H9 (cell line): ENCODE measurements at regions not wholly inside any gene's neighbourhood (a gene's known extent, or its start where the extent isn't known, plus 50 kb on each side); places are given as distances from the start of the nearest gene placed in this dataset.

ENCODE experiments used
- DNase-seq: peaks from one replicate; pipeline ENCODE4 v3.0.0-alpha.2; 2017
- H2AFZ ChIP-seq: one replicate; pipeline ENCODE4 v1.6.1; 2013; ENCODE audit warnings: mild to moderate bottlenecking, low read length, control low read depth, moderate library complexity
- H2AK5ac ChIP-seq: 2 replicates; pipeline ENCODE4 v1.6.1; 2013; ENCODE audit warnings: low read length, control low read depth, mixed read lengths; ENCODE audit not compliant: insufficient read length
- H2BK120ac ChIP-seq: one replicate; pipeline ENCODE4 v1.6.1; 2013; ENCODE audit warnings: low read depth, mild to moderate bottlenecking, low read length, control low read depth, inconsistent platforms; ENCODE audit not compliant: poor library complexity, severe bottlenecking
- H2BK12ac ChIP-seq: 2 replicates; pipeline ENCODE4 v1.6.1; 2013; ENCODE audit warnings: low read length, control low read depth, mixed read lengths, low read depth; ENCODE audit not compliant: insufficient read length
- H2BK15ac ChIP-seq: 2 replicates; pipeline ENCODE4 v1.6.1; 2013; ENCODE audit warnings: low read depth, low read length, control low read depth
- H2BK20ac ChIP-seq: one replicate; pipeline ENCODE4 v1.6.1; 2013; ENCODE audit warnings: low read depth, mild to moderate bottlenecking, low read length, control low read depth, inconsistent platforms; ENCODE audit not compliant: poor library complexity, severe bottlenecking
- H2BK5ac ChIP-seq: 2 replicates; pipeline ENCODE4 v1.6.1; 2013; ENCODE audit warnings: low read length, control low read depth, mixed read lengths; ENCODE audit not compliant: insufficient read length
- H3K14ac ChIP-seq: 2 replicates; pipeline ENCODE4 v1.6.1; 2013; ENCODE audit warnings: low read length, control low read depth; ENCODE audit not compliant: insufficient read depth
- H3K18ac ChIP-seq: 2 replicates; pipeline ENCODE4 v1.6.1; 2013; ENCODE audit warnings: low read depth, mild to moderate bottlenecking, mixed read lengths, low read length, control low read depth; ENCODE audit not compliant: insufficient read length
- H3K23ac ChIP-seq: 2 replicates; pipeline ENCODE4 v1.6.1; 2013; ENCODE audit warnings: low read length, control low read depth, mixed read lengths, low read depth; ENCODE audit not compliant: insufficient read length
- H3K23me2 ChIP-seq: 2 replicates; pipeline ENCODE4 v1.6.1; 2013; ENCODE audit warnings: low read depth, mild to moderate bottlenecking, mixed read lengths, low read length, control low read depth; ENCODE audit not compliant: insufficient read length, poor library complexity, severe bottlenecking
- H3K27ac ChIP-seq: 2 replicates; pipeline ENCODE4 v1.5.1; 2013; ENCODE audit warnings: low read length, control low read depth, mixed read lengths, low read depth; ENCODE audit not compliant: insufficient read length
- H3K27me3 ChIP-seq: 2 replicates; pipeline ENCODE4 v1.6.1; 2013; ENCODE audit warnings: low read length, control low read depth, inconsistent platforms; ENCODE audit not compliant: insufficient read depth
- H3K4ac ChIP-seq: 2 replicates; pipeline ENCODE4 v1.6.1; 2013; ENCODE audit warnings: low read depth, mild to moderate bottlenecking, control low read depth, inconsistent platforms, low read length, moderate library complexity
- H3K4me1 ChIP-seq: 2 replicates; pipeline ENCODE4 v1.6.1; 2013; ENCODE audit warnings: low read length, control low read depth, inconsistent platforms; ENCODE audit not compliant: insufficient read depth
- H3K4me2 ChIP-seq: 2 replicates; pipeline ENCODE4 v1.6.1; 2013; ENCODE audit warnings: low read length, control low read depth, mixed read lengths; ENCODE audit not compliant: insufficient read length, insufficient read depth
- H3K56ac ChIP-seq: 2 replicates; pipeline ENCODE4 v1.6.1; 2013; ENCODE audit warnings: low read depth, mild to moderate bottlenecking, mixed read lengths, low read length, control low read depth; ENCODE audit not compliant: insufficient read length
- H3K79me1 ChIP-seq: 2 replicates; pipeline ENCODE4 v1.6.1; 2013; ENCODE audit warnings: low read depth, mild to moderate bottlenecking, moderate library complexity, low read length, control low read depth, inconsistent platforms; ENCODE audit not compliant: insufficient read depth, poor library complexity, severe bottlenecking
- H3K79me2 ChIP-seq: 2 replicates; pipeline ENCODE4 v1.6.1; 2013; ENCODE audit warnings: low read length, control low read depth, inconsistent platforms; ENCODE audit not compliant: insufficient read depth
- H3K9ac ChIP-seq: 2 replicates; pipeline ENCODE4 v1.6.1; 2013; ENCODE audit warnings: low read length, control low read depth, mixed read lengths; ENCODE audit not compliant: insufficient read length; ENCODE audit errors: extremely low read depth
- H3K9me3 ChIP-seq: one replicate; pipeline ENCODE4 v1.6.1; 2013; ENCODE audit warnings: low read depth, low read length, inconsistent platforms; ENCODE audit not compliant: control insufficient read depth
- H3T11ph ChIP-seq: one replicate; pipeline ENCODE4 v1.6.1; 2013; ENCODE audit warnings: mild to moderate bottlenecking, low read length, control low read depth, inconsistent platforms
- H4K20me1 ChIP-seq: one replicate; pipeline ENCODE4 v1.6.1; 2013; ENCODE audit not compliant: control insufficient read depth, insufficient read length, insufficient read depth
- H4K5ac ChIP-seq: 2 replicates; pipeline ENCODE4 v1.6.1; 2013; ENCODE audit warnings: low read depth, mild to moderate bottlenecking, mixed read lengths, low read length, control low read depth; ENCODE audit not compliant: insufficient read length
- H4K8ac ChIP-seq: replicated peaks from 2 replicates; pipeline ENCODE4 v1.6.1; 2013; ENCODE audit warnings: low read length, control low read depth, mixed read lengths, low read depth; ENCODE audit not compliant: insufficient read length
- H4K91ac ChIP-seq: 2 replicates; pipeline ENCODE4 v1.6.1; 2013; ENCODE audit warnings: low read depth, mild to moderate bottlenecking, moderate library complexity, mixed read lengths, low read length, control low read depth; ENCODE audit not compliant: insufficient read length
- H3K27ac Mint-ChIP-seq, 3 experiments: 2 replicates in 2 of 3; 3 replicates in 1 of 3; pipeline ENCODE4 v1.8.0; 2020 to 2021; ENCODE audit warnings: mixed read lengths in 3 of 3, mild to moderate bottlenecking in 1 of 3, moderate library complexity in 1 of 3
- H3K27me3 Mint-ChIP-seq: 2 replicates; pipeline ENCODE4 v1.8.0; 2021; ENCODE audit warnings: low read depth, mild to moderate bottlenecking, moderate library complexity, mixed read lengths
- H3K36me3 Mint-ChIP-seq, 3 experiments: 2 replicates in 2 of 3; 3 replicates in 1 of 3; pipeline ENCODE4 v1.8.0; 2020 to 2021; ENCODE audit warnings: low read depth in 3 of 3, mixed read lengths in 3 of 3; ENCODE audit not compliant: insufficient read depth in 1 of 3
- H3K4me1 Mint-ChIP-seq, 2 experiments: 2 replicates each; pipeline ENCODE4 v1.8.0; 2020; ENCODE audit warnings: mixed read lengths in 2 of 2
- H3K4me3 Mint-ChIP-seq, 2 experiments: 2 replicates in 1 of 2; 3 replicates in 1 of 2; pipeline ENCODE4 v1.8.0; 2020 to 2021; ENCODE audit warnings: mild to moderate bottlenecking in 2 of 2, mixed read lengths in 2 of 2, moderate library complexity in 1 of 2
- H3K9me3 Mint-ChIP-seq, 2 experiments: 2 replicates in 1 of 2; 3 replicates in 1 of 2; pipeline ENCODE4 v1.8.0; 2020; ENCODE audit warnings: mild to moderate bottlenecking in 2 of 2, mixed read lengths in 2 of 2, moderate library complexity in 1 of 2
- CTCF ChIP-seq: fragments of 200-600 bp; sonication (generic); conservative IDR thresholded peaks from 3 replicates; pipeline ENCODE4 v1.8.0; 2021; ENCODE audit warnings: antibody characterized with exemption, mild to moderate bottlenecking
- WGBS: extraction: QIAGEN DNeasy Blood & Tissue Kit; methylation state at CpG from one replicate; pipeline ENCODE4 v1.1.7; 2013; ENCODE audit warnings: missing lambda C conversion rate, low lambda C conversion rate, mixed read lengths; ENCODE audit not compliant: insufficient read length; ENCODE audit errors: extremely low coverage; 5-methylcytosine and 5-hydroxymethylcytosine counted together

DNA sequence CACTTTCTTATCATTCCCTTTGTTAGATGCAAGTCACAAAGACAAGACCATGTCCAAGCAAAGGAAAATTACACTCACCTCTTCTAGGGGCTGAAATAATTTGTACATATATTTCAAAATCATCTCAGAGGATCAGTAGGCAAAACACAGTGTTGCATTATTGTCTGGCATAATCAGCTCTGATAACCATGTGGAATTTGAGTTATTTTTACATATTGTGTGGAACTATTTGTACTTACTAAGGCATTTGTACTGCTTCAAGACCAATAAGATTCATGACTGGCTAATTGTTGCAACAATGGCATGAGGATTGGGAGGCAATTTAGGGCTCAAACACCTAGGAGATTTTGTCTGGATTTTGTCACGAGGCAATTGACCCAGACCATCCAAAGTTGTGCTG is 1716.4 kb downstream of the BRINP3 start:
- H3K27me3 ChIP-seq = no peaks in the 10 kb centered on the region
- H2AK5ac ChIP-seq = no peak overlapping the region
- no peak overlapping the region for H3K4me2 ChIP-seq
- H2BK20ac ChIP-seq = no peak overlapping the region
- H3K23me2 ChIP-seq = no peaks in the 10 kb centered on the region
- H3K14ac ChIP-seq = no peak overlapping the region
- H3K27ac ChIP-seq = no peak overlapping the region
- H2AFZ ChIP-seq = no peak overlapping the region
- Mint-ChIP-seq H3K4me1 (peaks cover 2 to 3% of the 10 kb centered on the region in 2 experiments; a peak in 2 of 4 replicates), H3K9me3 (no peaks in the 10 kb centered on the region; a peak in 1 of 5 replicates), H3K27ac (no peak overlapping the region), H3K36me3 (no peaks in the 10 kb centered on the region; a peak in 1 of 7 replicates), H3K4me3 (no peak overlapping the region), H3K27me3 (no peaks in the 10 kb centered on the region)
- H2BK12ac ChIP-seq = no peak overlapping the region
- H4K5ac ChIP-seq = no peak overlapping the region
- no peak overlapping the region for H2BK120ac ChIP-seq
- no peak overlapping the region for H3K4ac ChIP-seq
- DNase-seq = no peak
- H4K8ac ChIP-seq = no peak overlapping the region
- H3K79me2 ChIP-seq = no peaks in the 10 kb centered on the region
- no peak overlapping the region for H3K23ac ChIP-seq
- no peak overlapping the region for H3T11ph ChIP-seq
- no peaks in the 10 kb centered on the region for H3K9me3 ChIP-seq
- no peak overlapping the region for H2BK15ac ChIP-seq
- no peak overlapping the region for H2BK5ac ChIP-seq
- H3K18ac ChIP-seq = no peak overlapping the region
- no peak overlapping the region for H3K56ac ChIP-seq
- no peaks in the 10 kb centered on the region for H3K4me1 ChIP-seq
- no peaks in the 10 kb centered on the region for H3K79me1 ChIP-seq
- TF ChIP-seq CTCF = no peak
- no CpG with 5 or more reads among the region's 1 CpG for WGBS
- no peak overlapping the region for H4K91ac ChIP-seq
- H3K9ac ChIP-seq = no peak overlapping the region
- no peaks in the 10 kb centered on the region for H4K20me1 ChIP-seq
